ENCODE measurements at regions not wholly inside any gene's neighbourhood (a gene's known extent, or its start where the extent isn't known, plus 50 kb on each side); places are given as distances from the start of the nearest gene placed in this dataset.
"Not testable (repeated sequence)": the region's sequence is repeated elsewhere in the genome, so short reads cannot be mapped to it uniquely, and the experiment has no call there.

DNA sequence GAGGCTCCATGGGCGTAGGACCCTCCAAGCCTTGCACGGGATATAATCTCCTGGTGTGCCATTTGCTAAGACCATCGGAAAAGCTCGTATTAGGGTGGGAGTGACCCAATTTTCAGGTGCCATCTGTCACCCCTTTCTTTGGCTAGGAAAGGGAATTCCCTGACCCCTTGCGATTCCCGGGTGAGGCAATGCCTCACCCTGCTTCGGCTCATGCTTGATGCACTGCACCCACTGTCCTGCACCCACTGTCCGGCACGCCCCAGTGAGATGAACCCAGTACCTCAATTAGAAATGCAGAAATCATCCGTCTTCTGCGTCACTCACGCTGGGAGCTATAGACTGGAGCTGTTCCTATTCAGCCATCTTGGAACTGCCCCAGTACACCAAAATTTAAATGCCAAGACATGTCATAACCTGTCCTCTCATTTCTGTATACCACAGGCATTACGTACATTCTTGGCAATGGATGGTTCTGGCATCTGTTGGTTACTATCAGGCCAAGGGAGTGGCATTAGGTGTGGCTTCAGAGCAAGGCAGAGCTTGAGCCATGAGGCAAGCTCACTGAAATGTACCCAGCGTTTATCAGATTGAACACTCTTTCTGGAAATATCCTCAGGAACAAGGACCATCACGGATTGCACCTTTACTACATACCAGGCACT is 95.4 kb upstream of the GALNT18 start:
- DNase-seq (ENCODE audit: low spot score), result no peak

DNA sequence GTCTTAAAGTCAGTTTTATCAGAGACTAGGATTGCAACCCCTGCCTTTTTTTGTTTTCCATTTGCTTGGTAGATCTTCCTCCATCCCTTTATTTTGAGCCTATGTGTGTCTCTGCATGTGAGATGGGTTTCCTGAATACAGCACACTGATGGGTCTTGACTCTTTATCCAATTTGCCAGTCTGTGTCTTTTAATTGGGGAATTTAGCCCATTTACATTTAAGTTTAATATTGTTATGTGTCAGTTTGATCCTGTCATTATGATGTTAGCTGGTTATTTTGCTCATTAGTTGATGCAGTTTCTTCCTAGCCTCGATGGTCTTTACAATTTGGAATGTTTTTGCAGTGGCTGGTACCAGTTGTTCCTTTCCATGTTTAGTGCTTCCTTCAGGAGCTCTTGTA is 93.3 kb upstream of the GALNT18 start:
- not testable (repeated sequence) for DNase-seq (ENCODE audit: low spot score)

DNA sequence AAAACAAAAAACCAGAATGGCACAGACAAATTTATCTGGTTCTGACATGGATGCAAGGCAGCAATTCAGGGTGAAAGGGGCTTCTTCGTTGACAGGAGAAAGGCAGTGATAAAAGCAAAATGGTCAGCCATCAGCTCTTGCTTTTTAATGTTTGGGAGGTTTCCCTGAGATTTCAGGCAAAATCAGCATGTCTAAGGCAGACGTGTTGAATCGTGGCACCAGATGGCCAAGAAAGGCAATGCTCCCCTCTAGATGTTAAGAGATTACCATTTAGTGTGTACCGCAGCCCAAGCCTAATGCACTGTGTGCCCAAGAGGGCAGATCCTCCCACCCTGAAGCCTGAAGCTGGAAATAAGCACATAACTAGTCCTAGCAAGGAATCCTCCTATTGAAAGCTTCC is 88.8 kb upstream of the GALNT18 start:
- DNase-seq (ENCODE audit: low spot score), result no peak

DNA sequence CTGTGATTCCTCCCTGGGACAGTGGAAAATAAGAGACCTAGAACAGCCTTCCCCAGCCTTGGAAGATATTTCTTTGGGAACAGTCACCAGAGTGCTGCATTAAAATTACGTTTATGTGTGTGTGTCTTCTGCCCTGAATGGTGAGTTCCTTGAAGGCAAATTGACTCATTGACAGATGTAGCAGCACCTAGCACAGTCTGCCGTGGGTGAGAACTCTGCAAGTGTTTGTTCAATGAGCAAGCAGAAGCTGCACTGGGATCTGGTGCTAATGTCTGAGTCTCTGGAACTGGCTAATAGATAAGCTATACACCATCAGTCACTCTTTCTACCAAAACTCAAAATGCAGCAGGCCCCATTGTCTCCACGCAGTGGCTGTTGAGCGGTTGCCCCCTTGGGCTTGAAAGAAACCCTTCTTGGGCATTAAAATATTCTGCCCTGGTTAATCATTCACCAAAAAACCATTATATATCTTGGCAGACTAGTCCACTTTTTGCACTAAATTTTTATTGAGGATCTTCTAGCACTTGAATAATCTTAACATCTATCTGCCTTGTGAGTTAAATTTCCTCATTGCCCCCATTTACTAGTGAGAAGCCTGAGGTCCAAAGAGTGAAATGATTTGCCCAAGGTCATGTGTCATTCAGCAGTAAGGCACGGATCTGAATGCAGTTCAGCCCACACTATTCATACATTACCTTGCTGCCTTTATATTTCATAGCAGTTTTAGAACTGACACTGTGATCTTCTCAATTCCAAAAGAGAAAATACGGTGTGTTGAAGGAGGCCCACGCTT is 87.8 kb upstream of the GALNT18 start:
- no peak for DNase-seq (ENCODE audit: low spot score)

DNA sequence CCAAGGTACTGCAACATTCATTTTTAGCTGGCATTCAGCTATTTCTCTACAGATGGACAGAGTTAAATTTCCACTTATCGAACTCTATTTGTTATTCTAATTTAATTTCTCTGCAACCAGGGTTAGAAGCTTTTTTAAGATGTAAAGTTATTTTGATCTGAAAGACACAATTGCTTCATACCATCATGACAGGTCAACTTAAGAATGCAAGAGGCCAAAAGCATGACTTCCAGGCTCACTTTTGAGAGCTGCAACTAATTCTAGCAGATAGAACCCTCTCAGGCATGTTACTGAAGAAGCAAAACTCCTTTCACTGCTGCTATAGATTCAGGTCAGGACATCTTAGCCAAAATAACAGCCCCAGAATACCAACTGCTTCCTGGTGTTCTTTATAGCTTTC is 86.5 kb upstream of the GALNT18 start:
- no peak for DNase-seq (ENCODE audit: low spot score)

DNA sequence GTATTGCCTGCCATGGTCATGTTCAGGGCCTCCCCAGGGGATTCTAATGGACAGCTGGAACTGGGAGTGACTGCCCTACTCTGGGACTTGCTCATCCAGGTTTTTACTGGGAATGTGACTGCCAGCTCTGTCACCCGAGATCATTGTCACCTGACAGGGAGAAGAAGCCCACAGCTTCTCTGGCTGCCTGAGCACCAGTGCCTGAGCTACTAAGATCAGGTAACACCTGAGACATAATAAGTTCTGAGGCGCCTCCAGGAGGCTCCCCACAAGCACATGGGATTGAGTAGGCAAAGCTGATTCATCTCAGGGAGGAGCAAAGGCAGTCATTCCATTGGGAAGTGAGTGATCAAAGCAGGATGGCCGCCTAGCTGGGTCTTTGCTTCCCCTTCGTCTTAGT is 84.2 kb upstream of the GALNT18 start:
- no peak for DNase-seq (ENCODE audit: low spot score)

DNA sequence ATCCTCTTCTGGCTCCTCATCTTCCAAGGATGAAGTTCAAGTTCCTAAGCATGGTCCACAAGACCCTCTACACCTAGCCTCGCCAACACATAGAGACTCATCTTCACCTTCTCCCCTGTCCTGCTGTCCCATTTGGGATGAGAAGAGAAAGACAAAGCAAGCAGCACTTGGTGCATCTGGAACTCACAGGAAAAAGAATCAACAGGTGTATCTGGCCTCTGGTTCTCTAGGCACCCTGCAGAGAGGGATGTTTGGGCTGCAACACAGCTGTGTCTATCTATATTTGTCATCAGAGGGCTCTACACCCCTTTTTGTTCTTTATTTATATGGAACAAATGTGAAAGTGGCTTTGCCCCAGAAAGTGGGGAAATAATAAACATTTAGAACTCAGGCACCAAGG is 82.1 kb upstream of the GALNT18 start:
- DNase-seq (ENCODE audit: low spot score), result no peak

DNA sequence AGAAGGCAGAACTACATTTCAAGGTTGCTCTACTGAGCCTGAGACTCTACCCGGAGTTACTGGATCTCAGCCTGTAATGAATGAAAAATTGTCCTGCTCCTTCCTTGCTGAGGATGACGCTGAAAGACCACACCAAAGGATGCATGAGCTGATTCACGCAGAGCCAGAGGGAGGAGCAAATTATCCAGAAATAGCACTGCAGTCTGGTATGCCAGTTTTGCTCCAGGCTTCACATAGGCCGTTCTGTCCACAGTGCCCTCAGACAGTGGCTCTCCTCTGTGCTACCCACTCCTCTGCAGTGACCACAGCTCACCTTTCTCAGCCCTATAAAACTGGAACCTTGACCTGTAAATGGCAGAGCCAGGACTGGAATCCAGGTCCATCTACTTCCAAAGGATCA is 79.3 kb upstream of the GALNT18 start:
- DNase-seq (ENCODE audit: low spot score), result no peak

DNA sequence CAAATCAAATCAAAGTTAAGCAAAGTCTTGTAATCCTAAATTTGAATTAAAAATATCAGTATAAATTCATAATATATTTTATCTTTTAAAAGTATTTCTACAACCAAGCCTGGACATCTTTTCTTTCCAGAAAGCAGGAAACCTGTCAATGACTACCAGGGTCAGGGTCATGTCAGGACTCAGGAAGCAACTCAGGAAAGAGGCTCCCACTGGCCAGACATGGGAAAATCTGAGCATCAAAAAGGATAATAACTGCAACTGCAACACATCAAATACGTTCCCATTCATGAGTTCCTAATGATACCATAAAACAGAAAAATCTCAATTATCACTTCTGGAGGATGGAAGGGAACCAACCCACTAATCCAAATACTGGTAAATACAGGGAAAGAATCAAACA is 76.0 kb upstream of the GALNT18 start:
- DNase-seq (ENCODE audit: low spot score), result no peak

DNA sequence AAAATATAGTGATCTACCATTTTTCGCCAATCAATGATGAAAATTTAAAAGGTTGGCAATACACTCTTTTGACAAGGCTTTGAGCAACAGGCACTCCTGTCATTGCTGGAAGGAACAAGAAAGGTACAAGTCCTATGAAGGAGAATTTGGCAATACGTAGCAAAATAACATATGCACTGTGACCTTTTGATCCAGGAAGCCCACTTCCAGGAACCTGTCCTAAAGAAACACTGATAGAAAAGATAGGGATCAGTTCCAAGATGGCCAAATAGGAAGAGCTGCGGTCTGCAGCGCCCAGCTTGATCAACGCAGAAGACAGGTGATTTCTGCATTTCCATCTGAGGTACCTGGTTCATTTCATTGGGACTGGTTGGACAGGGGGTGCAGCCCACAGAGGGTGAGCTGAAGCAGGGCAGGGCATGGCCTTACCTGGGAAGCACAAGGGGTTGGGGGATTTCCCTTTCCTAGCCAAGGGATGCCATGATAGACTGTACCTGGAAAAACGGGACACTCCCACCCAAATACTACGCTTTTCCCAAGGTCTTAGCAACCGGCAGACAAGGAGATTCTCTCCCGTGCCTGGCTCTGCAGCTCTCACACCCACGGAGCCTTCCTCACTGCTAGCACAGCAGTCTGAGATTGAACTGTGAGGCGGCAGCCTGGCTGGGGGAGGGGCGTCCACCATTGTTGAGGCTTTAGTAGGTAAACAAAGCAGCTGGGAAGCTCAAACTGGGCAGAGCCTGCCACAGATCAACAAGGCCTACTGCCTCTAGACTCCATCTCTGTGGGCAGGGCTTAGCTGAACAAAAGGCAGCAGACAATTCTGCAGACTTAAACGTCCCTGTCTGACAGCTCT is 69.7 kb upstream of the GALNT18 start:
- DNase-seq (ENCODE audit: low spot score), result no peak

DNA sequence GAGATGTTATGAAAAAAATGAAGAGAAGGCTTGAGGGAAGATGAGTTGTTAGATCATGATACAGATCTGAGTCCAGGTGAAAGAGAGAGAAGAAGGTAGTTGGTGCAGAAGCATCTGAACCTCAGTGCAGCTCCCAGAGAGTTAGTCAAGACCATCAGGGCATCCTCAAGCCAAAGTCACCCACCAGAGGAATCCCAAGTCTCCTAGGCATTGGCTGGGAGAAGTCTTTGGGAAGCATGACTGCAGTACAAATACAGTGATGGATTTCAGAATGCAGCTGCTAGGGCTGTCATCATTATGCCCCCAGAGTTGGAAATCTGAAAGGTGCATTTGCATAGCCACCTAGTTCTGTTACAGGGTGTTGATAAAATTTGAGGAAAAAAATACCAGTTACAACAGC is 59.7 kb upstream of the GALNT18 start:
- DNase-seq (ENCODE audit: low spot score), result no peak

DNA sequence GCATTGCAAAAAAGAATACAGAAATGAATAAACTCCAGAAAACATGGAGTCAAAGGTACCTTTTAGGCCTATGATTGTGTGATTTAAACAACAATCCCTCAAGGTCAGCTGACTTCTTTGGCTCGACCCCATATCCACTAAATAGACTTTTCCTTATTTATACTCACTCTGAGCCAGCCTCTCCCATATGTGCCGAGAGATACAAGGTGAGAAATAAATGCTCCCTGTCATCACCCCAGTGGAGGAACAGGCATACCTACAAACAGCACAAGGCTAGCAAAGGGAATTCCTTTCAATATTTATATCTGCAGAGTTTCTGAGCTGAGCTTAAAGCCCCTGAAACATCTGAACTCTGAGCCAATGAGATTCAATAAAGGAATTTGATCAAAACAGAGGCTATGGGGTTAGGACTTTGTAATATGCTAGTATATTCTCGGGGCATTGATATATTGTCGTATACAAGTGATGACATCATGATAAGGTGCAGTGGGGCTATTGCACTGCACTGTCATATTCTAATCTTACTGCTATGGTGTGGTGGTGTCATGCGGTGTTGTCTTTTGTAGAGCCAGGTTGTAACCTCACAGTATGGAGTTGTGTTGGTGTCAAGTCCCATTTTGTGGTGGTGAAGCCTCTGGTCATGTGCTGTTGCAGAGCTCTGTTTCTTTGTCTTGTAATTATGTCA is 56.0 kb upstream of the GALNT18 start:
- no peak for DNase-seq (ENCODE audit: low spot score)

DNA sequence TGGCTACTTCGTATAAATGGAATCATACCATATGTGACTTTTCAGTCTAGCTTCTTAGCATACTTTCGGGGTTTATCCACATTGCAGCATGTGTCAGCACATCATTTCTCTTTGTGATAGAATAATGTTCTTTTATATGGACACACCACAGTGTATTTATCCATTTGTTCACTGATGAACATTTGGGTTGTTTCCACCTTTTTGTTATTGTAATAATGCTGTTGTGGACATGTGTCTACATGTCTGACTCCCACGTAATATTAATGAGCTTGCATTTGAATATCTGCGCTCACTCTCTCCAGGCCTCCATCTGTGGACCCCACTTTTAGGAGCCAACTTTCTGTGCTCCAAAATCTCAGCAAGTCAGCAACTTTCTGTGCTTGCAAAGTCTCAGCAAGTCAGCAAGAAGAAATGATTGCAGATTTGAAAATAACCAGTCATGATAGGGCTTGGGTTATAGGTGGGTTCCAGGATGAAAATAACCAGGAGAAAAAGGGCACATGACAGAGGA is 53.9 kb upstream of the GALNT18 start:
- DNase-seq (ENCODE audit: low spot score), result no peak

DNA sequence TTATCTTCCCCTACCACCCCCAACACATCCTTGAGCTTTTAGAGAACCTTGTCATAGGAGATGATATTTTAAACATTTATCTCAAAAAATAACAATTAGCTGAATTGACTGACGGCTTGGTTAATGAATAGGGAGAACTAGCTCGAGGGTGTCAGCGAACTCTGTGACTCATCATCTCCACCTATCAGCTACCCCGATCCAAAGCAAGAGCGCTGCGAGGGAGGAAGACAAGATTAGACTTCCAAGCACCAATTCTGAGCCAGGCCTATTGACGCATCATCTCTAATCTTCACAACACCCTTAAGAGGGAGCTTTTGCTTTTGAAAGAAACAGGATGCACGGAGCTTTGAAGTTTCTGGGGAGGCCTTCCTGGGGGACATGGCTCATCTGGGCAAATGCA is 51.0 kb upstream of the GALNT18 start:
- DNase-seq (ENCODE audit: low spot score), result no peak

DNA sequence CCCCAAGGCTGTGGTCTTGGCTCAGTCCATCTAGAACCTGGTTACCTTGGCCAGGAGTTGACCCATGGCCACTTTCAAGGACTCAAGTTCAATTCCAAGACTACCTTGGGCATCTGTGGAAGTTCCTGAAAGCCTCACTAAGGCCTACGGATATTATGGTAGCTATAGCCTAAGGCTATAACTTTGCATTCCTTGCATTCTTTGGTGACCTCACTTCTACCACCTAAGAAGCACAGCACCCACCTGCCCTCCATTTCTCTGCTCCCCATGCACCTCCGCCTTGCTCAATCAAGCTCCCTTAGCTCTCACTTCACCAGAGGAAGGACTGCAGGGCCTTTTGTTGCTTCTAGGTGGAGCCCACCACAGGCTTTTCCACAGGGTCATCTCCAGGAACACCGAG is 50.3 kb upstream of the GALNT18 start:
- DNase-seq (ENCODE audit: low spot score), result no peak

All from D341Med (cell line).